Activated naive CD4-positive, alpha-beta T cell treated with anti-CD3 and anti-CD28 coated beads, Interleukin-2, amount 50 U/mL, for 24 hours (primary cell): ENCODE measurements at regions not wholly inside any gene's neighbourhood (a gene's known extent, or its start where the extent isn't known, plus 50 kb on each side); places are given as distances from the start of the nearest gene placed in this dataset.
"Not testable (repeated sequence)": the region's sequence is repeated elsewhere in the genome, so short reads cannot be mapped to it uniquely, and the experiment has no call there.

Source experiments
- H3K27ac Mint-ChIP-seq: one replicate; pipeline ENCODE4 v1.8.0; 2021; ENCODE audit warnings: mild to moderate bottlenecking, mixed read lengths
- H3K27me3 Mint-ChIP-seq: one replicate; pipeline ENCODE4 v1.8.0; 2021; ENCODE audit warnings: mixed read lengths
- H3K36me3 Mint-ChIP-seq: one replicate; pipeline ENCODE4 v1.8.0; 2021; ENCODE audit warnings: mixed read lengths
- H3K4me1 Mint-ChIP-seq: one replicate; pipeline ENCODE4 v1.8.0; 2021; ENCODE audit warnings: mixed read lengths
- H3K4me3 Mint-ChIP-seq: one replicate; pipeline ENCODE4 v1.8.0; 2021; ENCODE audit warnings: mild to moderate bottlenecking, mixed read lengths
- H3K9me3 Mint-ChIP-seq: one replicate; pipeline ENCODE4 v1.8.0; 2021; ENCODE audit warnings: mixed read lengths

GRCh38 chr5:92653730-92654461, 927.1 kb downstream of the NR2F1-AS1 start:
- Mint-ChIP-seq H3K27ac (no peak overlapping the region), H3K4me3 (no peak overlapping the region)

GRCh38 chr5:92652756-92653155, 928.3 kb downstream of the NR2F1-AS1 start:
- Mint-ChIP-seq H3K4me1 (no peaks in the 10 kb centered on the region), H3K4me3 (no peak overlapping the region), H3K9me3 (no peaks in the 10 kb centered on the region), H3K27ac (no peak overlapping the region), H3K36me3 (no peaks in the 10 kb centered on the region), H3K27me3 (no peaks in the 10 kb centered on the region)

More at GRCh38 chr5:92653730-92654461, 927.1 kb downstream of the NR2F1-AS1 start:
- Mint-ChIP-seq H3K27me3 (no peaks in the 10 kb centered on the region), H3K36me3 (no peaks in the 10 kb centered on the region), H3K9me3 (no peaks in the 10 kb centered on the region), H3K4me1 (no peaks in the 10 kb centered on the region)

- Mint-ChIP-seq H3K9me3 (no peaks in the 10 kb centered on the region), H3K27ac (no peak overlapping the region), H3K36me3 (no peaks in the 10 kb centered on the region), H3K27me3 (no peaks in the 10 kb centered on the region), H3K4me3 (no peak overlapping the region), H3K4me1 (no peaks in the 10 kb centered on the region)
Measured at GRCh38 chr5:92644266-92644886, 936.6 kb downstream of the NR2F1-AS1 start.

- Mint-ChIP-seq H3K4me1 (no peaks in the 10 kb centered on the region), H3K4me3 (no peak overlapping the region), H3K36me3 (no peaks in the 10 kb centered on the region), H3K27ac (no peak overlapping the region), H3K27me3 (no peaks in the 10 kb centered on the region), H3K9me3 (peaks cover 5% of the 10 kb centered on the region)
Measured at GRCh38 chr5:92641031-92641962, 939.7 kb downstream of the NR2F1-AS1 start.

GRCh38 chr5:92640340-92640739, 940.7 kb downstream of the NR2F1-AS1 start:
- Mint-ChIP-seq H3K9me3 (peaks cover 5% of the 10 kb centered on the region), H3K27ac (no peak overlapping the region), H3K27me3 (no peaks in the 10 kb centered on the region), H3K4me1 (no peaks in the 10 kb centered on the region), H3K36me3 (no peaks in the 10 kb centered on the region), H3K4me3 (no peak overlapping the region)

GRCh38 chr5:92637960-92638359, 943.1 kb downstream of the NR2F1-AS1 start:
- no peaks in the 10 kb centered on the region for H3K4me1 Mint-ChIP-seq
- peaks cover 10% of the 10 kb centered on the region for H3K9me3 Mint-ChIP-seq
- no peaks in the 10 kb centered on the region for H3K27me3 Mint-ChIP-seq
- no peak overlapping the region for H3K27ac Mint-ChIP-seq
- no peak overlapping the region for H3K4me3 Mint-ChIP-seq
- no peaks in the 10 kb centered on the region for H3K36me3 Mint-ChIP-seq

GRCh38 chr5:92637247-92637646, 943.8 kb downstream of the NR2F1-AS1 start:
- H3K27me3 Mint-ChIP-seq: no peaks in the 10 kb centered on the region
- no peaks in the 10 kb centered on the region for H3K4me1 Mint-ChIP-seq
- no peak overlapping the region for H3K27ac Mint-ChIP-seq
- no peak overlapping the region for H3K4me3 Mint-ChIP-seq
- no peaks in the 10 kb centered on the region for H3K36me3 Mint-ChIP-seq
- H3K9me3 Mint-ChIP-seq: peaks cover 10% of the 10 kb centered on the region

GRCh38 chr5:92635001-92635461, 946.0 kb downstream of the NR2F1-AS1 start:
- H3K4me1 Mint-ChIP-seq: no peaks in the 10 kb centered on the region

GRCh38 chr5:92633875-92634487, 947.0 kb downstream of the NR2F1-AS1 start:
- peaks cover 10% of the 10 kb centered on the region for H3K9me3 Mint-ChIP-seq
- H3K4me3 Mint-ChIP-seq: no peak overlapping the region
- no peaks in the 10 kb centered on the region for H3K36me3 Mint-ChIP-seq
- H3K27me3 Mint-ChIP-seq: no peaks in the 10 kb centered on the region
- H3K4me1 Mint-ChIP-seq: no peaks in the 10 kb centered on the region
- H3K27ac Mint-ChIP-seq: no peak overlapping the region

More at GRCh38 chr5:92635001-92635461, 946.0 kb downstream of the NR2F1-AS1 start:
- Mint-ChIP-seq H3K9me3 (peaks cover 10% of the 10 kb centered on the region), H3K27me3 (no peaks in the 10 kb centered on the region), H3K4me3 (no peak overlapping the region), H3K36me3 (no peaks in the 10 kb centered on the region), H3K27ac (no peak overlapping the region)

GRCh38 chr5:92633176-92633575, 947.8 kb downstream of the NR2F1-AS1 start:
- H3K27me3 Mint-ChIP-seq: no peaks in the 10 kb centered on the region
- H3K27ac Mint-ChIP-seq: no peak overlapping the region
- H3K36me3 Mint-ChIP-seq: no peaks in the 10 kb centered on the region
- H3K4me3 Mint-ChIP-seq: no peak overlapping the region
- peaks cover 17% of the 10 kb centered on the region for H3K9me3 Mint-ChIP-seq
- H3K4me1 Mint-ChIP-seq: no peaks in the 10 kb centered on the region

GRCh38 chr5:92631237-92631701, 949.8 kb downstream of the NR2F1-AS1 start:
- not testable (repeated sequence) for H3K4me3 Mint-ChIP-seq, H3K4me1 Mint-ChIP-seq, H3K27me3 Mint-ChIP-seq, H3K27ac Mint-ChIP-seq, H3K36me3 Mint-ChIP-seq
- peaks cover 12% of the 10 kb centered on the region for H3K9me3 Mint-ChIP-seq

GRCh38 chr5:92629574-92629973, 951.4 kb downstream of the NR2F1-AS1 start:
- no peaks in the 10 kb centered on the region for H3K27me3 Mint-ChIP-seq
- peaks cover 12% of the 10 kb centered on the region for H3K9me3 Mint-ChIP-seq
- H3K4me1 Mint-ChIP-seq: no peaks in the 10 kb centered on the region
- H3K4me3 Mint-ChIP-seq: no peak overlapping the region
- no peak overlapping the region for H3K27ac Mint-ChIP-seq
- H3K36me3 Mint-ChIP-seq: no peaks in the 10 kb centered on the region

- Mint-ChIP-seq H3K9me3 (peaks cover 8% of the 10 kb centered on the region), H3K27me3 (no peaks in the 10 kb centered on the region), H3K4me1 (no peaks in the 10 kb centered on the region), H3K27ac (no peak overlapping the region), H3K36me3 (no peaks in the 10 kb centered on the region), H3K4me3 (no peak overlapping the region)
Measured at GRCh38 chr5:92629000-92629399, 952.0 kb downstream of the NR2F1-AS1 start.

- no peaks in the 10 kb centered on the region for H3K4me1 Mint-ChIP-seq
- no peak overlapping the region for H3K27ac Mint-ChIP-seq
- peaks cover 11% of the 10 kb centered on the region for H3K9me3 Mint-ChIP-seq
- H3K4me3 Mint-ChIP-seq: no peak overlapping the region
- H3K36me3 Mint-ChIP-seq: no peaks in the 10 kb centered on the region
- no peaks in the 10 kb centered on the region for H3K27me3 Mint-ChIP-seq
Measured at GRCh38 chr5:92627186-92627585, 953.8 kb downstream of the NR2F1-AS1 start.

- H3K4me3 Mint-ChIP-seq: no peak overlapping the region
- no peaks in the 10 kb centered on the region for H3K36me3 Mint-ChIP-seq
- no peaks in the 10 kb centered on the region for H3K4me1 Mint-ChIP-seq
- H3K9me3 Mint-ChIP-seq: no peaks in the 10 kb centered on the region
- H3K27ac Mint-ChIP-seq: no peak overlapping the region
- no peaks in the 10 kb centered on the region for H3K27me3 Mint-ChIP-seq
Measured at GRCh38 chr5:92616085-92616484, 964.9 kb downstream of the NR2F1-AS1 start.
